GM18867 (cell line): ENCODE measurements at regions not wholly inside any gene's neighbourhood (a gene's known extent, or its start where the extent isn't known, plus 50 kb on each side); places are given as distances from the start of the nearest gene placed in this dataset.
A peak's percentile ranks its signal among the peaks of the same experiment; 100 is the strongest.

Source experiments
- ATAC-seq: cut with Tn5 transposase; IDR thresholded peaks from one replicate; pipeline ENCODE4 v1.9.1; 2021; ENCODE audit warnings: mild to moderate bottlenecking, moderate library complexity; ENCODE audit not compliant: unreplicated experiment

DNA sequence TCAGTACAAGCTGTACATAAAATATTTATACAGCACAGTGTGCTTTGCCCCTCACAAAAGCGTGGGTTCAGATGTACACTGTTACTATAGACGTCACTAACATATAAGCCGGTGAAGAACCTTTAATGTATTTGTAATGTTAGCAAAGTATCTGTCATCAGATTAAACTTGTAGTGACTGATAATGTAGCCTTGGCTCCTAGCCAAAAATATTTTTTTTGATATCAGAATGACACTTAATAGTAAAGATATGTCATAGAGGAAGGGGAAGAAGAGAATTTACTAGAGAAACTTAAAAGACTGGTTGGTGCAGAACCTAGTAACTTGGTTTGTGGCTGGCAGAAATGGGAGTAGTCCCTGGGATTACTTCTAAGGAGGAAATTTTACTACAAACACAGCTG lies 258.7 kb upstream of the DMRT1 start:
- ATAC-seq = no peak

DNA sequence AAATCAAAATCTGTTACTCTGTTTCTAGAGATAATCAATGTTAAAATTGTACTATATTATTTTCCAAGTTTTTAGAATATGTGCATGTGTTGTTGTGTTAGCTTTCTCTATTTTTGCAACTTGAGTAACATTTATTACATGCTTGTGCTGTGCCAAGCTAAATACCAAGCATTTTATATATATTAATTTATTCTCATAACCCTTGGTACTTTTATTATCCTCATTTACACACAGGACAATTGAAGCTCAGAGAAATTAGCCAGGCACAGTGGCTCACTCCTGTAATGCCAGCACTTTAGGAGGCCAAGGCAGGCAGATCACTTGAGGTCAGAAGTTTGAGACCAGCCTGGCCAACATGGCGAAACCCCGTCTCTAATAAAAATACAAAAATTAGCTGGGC lies 254.0 kb upstream of the DMRT1 start:
- no peak for ATAC-seq

DNA sequence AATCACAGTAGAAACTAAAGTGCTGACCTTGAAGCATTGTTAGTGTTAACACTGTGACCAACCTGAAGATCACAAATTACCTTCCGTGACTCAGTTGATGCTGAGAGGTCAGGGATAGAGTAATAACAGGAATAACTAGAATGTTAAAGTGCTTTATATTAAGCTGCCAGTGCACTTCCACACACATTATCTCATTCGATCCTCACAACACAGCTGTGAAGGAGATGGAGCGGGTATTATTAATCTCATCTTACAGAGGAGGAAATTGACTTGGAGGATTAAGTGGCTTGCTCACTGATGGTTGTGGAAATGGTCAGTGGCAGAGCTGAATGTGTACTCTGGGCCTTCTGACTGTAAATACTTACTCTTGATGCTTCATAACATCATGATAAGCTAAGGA lies 252.5 kb upstream of the DMRT1 start:
- no peak for ATAC-seq

DNA sequence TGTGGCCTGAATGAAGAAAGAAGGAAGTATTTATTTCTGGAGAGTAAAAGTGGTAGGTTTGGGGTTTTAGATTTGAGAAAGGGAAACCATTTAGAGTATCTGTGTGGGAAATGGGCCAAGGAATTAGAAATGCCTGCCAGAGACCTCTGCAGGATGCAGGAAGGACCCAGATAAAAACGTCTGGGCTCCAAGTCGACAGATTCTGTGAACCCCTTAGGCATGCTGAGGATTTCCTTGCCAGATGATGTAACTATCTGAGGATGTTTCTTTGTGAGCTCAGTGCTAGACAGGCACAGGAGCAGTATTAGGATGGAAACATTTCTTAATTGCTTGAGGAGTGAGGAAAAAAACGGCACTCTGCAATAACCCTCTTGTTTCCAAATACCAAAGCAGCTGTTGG lies 251.8 kb upstream of the DMRT1 start:
- ATAC-seq = no peak

DNA sequence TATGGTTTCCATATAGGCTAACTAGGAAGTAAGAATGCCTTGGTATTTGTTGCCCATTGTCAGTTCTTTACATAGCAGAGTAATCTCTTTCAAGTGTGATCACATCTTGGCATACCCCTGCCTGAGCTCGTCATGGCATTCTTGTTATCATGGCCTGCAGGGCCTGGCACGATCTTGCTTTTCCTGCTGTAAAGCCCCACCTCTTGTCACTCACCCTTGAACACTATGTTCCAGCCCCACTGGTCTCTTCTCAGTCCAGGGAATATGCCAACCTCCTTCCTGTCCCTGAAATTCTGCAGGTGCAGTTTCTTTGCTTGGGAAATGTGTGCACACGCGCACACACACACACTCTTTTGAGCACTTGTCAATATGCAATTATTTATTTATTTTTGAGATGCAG lies 250.2 kb upstream of the DMRT1 start:
- ATAC-seq = no peak

DNA sequence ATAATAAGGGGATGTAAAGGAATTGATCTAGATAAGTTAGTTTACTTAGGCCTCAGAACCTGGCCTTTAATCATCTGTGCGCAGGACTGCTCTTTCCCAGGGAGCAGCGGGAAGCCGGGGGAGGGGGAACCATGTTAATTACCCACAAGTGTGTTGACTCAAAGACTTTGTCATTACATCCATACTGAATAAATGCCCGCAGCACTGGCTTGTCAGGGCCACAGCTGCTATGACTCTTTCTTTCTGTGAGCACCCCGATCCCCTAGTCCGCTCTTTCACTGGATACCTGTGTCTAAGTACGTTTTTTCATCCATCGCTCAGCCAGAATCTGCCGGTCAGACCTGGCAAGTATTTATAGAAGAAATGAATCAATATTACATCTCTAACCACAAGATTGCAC lies 249.3 kb upstream of the DMRT1 start:
- no peak for ATAC-seq

DNA sequence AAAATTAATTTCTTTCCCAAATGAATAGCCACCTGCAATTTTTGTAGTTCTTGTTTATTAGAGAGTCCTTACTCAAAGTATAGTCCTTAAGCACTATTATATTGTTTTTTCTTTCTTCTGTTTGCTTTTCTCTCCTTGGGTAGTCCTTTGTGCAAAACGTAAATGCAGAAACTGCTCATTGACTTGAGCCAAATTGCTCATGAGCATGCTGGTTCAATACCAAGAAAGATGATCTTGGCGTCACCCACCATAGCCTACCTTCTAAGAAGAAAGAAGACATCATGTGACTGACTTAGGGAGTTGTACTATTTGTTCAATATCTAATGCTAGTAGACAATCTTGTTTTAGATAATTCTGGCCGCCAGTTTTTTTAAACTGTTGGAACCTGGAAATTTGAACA lies 248.8 kb upstream of the DMRT1 start:
- no peak for ATAC-seq

DNA sequence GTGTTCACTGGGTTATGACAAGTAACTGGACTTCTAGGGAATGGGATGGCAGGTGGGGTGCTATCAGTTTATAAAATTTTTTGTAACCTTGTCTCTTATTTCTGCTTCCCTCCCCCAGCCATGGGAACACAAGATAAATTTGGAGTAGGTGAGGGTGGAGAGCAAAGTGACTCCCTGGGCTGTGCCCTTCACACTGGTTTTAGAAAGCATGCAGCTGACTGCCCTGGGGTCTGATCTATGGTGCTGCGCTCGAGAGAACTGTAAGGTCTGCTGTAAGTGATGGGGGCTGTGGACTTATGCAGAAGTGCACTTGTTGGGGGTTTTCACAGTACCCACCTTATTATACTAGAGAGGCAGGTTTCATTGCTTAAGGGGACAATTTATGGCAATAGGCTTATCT lies 247.7 kb upstream of the DMRT1 start:
- ATAC-seq = no peak

DNA sequence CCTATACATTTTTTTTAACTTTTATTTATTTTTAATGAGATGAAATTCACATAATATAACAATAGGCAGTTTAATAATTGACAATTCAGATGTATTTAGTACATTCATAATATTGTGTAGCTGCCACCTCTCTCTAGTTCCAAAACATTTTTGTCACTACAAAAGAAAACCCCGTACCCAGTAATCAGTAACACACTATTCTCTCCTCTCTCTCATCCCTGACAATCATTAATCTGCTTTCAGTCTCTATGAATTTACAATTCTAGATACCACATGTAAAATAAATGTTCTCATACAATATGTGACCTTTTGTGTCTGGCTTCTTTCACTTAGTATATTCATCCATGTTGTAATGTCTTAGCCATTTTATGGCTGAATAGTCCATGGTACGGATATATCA lies 244.8 kb upstream of the DMRT1 start:
- no peak for ATAC-seq

DNA sequence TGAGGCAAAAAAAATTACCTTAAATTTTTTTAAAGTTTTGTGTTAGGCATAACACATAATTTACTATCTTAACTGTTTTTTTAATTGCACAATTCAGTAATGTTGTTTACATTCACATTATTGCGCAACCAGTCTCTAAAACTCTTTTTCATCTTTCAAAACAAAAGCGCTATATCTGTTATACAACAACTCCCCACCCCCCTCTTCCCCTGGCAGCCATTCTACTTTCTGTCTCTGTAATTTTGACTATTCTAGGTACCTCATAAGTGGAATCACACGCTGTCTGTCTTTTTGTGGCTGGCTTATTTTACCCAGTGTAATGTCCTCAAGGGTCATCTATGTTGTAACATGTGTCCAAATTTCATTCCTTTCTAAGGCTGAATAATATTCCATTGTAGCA lies 241.5 kb upstream of the DMRT1 start:
- no peak for ATAC-seq

DNA sequence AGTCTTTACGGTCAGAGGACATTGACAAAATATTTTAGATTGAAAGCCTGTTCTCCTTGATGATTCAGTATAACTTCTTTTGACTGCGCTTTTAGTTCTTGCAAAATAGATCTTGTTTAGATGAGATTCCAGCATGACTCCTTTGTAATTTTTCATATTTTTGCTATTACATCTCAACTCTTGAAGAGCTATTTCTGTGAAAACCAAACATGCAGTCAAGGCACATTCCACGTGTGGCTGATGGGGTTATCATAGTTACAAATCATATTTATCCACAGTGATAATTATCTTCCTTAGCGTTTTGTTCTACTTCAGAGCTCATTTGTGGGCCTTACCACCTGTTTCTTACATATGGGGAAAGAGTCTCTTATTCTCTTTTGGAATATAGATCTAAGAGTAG lies 238.8 kb upstream of the DMRT1 start:
- no peak for ATAC-seq

DNA sequence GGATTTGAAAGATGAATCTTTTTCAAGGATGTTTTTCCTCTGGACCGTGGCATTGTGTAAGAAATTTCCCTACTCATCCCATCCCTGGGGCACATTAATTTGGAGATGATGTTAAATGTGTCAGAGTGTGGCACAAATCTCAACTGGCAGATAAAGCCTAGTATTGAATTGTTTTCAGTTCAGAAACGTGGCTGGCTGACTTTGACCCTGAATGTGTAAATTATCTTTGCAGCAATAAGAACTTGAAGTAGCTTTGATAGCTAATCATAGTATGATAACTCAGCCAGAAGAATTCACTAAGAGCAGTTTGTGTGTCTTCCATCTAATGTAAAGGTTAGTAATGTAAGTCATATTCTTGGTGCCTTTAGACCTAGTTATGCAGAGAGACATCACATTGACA lies 238.4 kb upstream of the DMRT1 start:
- no peak for ATAC-seq

DNA sequence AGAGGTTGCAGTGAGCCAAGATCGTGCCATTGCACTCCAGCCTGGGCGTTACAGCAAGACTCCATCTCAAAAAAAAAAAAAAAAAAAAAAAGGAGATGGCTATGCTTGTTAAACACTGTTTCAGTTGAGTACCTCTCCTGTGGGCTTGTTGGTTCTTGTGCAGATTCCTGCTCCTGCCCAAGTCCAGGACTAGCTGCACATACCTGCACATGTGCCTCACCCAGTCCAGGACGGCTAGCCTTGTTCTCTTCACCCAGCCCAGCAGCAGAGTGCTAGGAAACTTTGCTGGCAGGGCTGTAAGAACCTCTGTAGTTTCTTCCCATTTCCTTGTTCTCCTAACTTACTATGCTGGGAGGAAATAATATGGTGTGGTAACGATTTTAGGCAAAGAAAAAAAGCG lies 234.1 kb upstream of the DMRT1 start:
- no peak for ATAC-seq

DNA sequence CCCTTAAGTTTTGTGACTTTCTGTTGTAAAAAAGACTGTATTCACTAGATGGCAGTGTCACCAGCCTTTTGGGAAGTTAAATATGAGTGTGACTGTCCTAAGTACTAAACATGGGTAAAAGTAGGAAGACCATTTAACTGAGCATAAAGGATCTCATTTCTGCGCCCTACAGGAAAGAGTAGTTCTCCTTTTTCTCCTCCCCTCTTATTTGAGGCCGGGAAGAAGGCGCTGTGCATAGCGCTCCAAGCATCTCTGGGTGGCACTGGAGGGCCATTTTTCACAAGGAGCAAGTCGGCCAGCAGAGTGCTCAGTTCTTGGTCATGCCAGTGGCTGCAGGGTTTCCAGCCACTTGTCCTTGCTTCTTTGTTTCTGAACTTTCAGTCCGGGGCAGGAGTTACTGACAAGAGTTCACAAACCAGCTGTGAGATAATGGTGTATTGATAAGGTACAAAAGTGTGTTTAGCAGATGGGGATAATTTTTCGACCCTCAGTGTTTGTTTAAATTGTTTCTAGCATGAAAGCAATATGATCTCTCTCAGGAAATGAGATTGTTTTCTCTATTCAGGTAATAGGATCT lies 227.6 kb upstream of the DMRT1 start:
- ATAC-seq = peak; percentile 93

DNA sequence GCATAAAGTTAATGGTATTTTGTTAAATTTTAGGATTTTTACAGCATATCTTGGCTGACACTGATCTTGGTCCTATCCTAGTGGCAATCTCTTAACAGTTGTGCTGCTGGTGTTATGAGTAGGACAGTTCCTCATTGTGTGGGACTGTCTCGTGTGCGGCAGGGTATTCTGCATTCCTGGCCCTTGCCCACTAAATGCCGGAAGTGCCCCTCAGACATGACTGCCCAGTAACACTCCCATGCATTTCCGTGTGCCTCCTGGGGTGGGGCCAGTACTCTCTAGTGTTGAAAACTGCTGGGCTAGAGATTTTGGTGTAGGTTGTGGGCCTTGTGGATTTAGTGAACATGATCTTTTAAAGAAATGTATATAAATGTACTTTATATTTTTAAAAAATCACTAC lies 227.1 kb upstream of the DMRT1 start:
- ATAC-seq = no peak

DNA sequence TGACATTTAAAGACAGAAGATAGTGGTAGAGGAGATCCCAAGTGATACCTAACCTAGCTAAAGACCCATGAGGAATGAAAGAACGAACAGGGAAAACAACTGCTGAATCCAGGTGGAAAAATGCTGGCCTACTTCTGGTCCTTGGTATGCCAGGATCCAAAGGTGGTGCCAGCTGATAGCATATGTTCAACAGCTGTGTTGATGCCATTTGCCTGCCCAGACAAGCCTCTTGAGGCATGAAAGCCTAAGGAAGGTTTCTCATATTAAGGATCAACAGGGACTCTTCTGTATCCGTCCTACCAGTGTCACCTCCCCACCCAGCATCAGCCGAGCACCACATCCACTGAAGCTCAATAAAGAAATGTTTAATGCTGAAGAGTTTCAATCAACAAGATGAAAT lies 225.7 kb upstream of the DMRT1 start:
- no peak for ATAC-seq

DNA sequence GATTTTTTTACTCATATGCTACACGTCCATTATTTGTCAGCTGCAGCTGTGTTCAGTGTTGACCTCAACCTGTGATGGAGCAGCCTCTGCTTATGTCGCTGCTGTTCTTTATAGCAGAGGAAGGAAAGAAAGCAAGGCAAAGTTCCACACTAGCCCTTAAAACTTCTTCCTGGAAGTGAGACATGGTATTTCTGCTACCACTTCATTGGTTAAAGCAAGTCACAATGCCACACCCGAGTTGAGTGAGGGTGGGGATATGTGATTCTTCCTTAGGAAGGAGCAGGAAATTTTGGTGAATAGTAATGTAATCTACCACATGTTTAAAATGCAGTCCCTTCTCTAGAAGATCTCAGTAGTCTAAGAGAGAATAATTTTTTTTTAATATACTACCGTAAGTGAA lies 224.8 kb upstream of the DMRT1 start:
- no peak for ATAC-seq

DNA sequence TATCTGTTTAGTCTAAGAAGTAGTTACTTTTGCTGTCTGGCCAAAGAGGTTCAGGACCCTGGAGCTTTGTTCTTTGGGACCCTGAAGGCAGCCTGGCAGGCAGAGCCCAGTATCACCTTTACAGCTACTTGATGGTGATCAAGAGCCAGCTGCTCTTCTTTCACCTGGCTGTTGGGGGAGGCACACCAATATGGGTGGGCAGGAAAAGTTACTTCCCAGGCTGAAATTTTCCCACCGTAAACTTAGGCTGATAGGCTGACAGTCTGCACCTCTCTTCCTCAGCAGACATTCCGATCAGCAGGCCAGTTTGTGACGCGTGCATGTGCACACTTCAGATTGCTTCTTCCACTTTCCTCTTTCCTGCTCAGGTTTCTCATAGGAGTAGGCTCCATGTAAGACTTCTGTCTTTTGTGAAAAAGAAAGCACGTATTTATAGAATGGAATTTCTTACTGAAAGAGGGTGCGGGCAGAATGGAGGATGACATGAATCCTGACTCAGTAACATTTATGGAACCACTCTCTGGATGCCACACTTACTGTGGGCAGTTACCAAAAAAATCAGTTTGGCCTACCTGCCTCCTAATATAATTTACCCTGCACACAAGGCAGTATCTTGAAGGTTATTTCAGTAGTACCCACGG lies 223.9 kb upstream of the DMRT1 start:
- no peak for ATAC-seq

DNA sequence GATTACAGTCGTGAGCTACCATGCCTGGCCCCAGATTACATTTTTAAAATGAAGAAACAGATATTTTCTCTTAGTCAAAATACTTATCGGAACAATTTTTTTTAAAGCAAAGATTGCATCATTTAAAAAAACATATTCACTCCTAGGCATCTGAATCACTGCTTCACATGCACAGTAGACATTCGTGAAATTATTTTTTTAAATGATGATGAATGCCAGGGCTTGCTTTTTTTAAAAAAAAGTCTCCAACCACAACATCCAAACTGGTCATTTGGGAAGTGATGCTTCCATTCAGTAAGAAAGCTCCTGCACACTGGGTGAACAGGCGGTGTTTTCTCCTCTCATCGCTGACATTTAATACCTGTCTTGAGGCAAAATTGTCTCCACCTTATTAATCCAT lies 223.0 kb upstream of the DMRT1 start:
- no peak for ATAC-seq

DNA sequence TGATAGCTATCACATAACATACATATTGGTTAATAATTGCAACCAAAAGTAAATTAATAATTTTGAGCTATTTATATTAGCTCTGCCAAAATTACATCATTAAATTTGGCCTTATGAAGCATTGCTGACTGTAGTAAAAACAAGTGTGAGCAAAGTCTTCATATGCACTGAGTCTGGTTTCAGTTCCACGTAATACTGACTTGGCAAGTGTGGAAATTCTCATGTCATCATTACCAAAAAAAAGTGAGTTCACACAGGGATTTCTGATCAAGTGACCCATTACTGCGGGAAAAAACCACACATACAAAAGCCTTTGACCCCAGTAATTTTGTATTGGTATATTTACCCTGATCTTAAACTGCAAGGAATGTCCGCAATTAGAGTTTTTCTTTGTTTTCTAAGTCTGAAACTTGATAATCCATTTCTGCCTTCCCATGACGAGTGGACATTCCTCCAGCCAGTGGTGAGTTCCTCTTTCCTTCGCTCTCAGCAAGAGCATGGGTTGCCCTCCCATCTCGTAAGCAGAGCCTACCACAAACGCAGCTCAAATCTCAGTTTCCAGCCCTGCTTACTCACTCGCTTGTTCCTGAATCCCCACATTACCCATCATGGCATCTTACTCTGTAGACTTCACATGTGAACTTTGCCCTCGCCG lies 220.2 kb upstream of the DMRT1 start:
- no peak for ATAC-seq

DNA sequence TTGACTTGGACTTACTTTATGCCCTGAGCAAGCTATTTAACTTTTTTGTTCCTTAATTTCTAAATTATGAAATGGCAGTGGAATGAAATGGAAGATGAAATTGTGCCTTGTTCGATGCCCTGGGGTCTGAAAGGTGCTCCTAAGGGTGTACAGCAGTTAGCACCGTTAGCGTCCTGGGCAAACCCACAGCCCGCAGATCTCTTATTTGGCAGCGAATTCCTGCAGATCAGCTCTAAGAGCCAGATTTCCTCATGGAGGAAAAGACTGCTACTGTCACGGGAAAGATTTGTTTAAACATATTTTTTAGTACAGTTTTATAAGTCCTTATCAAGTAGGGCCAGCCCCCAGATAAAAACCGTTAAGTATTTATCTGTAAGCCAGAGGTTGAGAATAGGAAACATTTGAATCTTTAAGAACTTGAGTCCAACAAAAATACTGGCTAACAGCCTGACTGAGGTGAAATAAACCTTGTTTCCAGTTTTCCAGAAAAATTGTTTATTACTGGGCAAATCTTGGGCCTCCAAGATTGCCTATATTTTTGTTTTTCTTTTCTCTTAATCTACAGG lies 216.5 kb upstream of the DMRT1 start:
- no peak for ATAC-seq

DNA sequence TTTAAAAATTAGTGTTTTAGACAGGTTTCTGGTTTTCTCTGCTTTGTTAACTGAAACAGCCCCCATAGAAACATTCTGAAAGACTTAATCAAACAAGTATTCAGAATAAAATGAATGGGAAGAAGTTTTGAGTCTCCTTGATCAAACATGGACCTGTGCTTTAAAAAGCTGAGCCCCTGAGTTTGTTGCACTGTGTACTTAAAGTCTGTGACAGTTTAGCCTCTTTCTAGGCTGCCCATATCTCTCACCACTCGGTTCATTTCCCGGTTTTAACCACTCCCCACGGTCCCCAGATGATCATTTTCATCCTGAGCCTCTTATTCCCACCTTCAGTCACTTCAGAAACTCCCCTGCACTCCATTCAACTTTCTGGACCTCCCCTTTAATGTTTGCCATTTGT lies 215.9 kb upstream of the DMRT1 start:
- no peak for ATAC-seq
